Tibial artery (tissue), 4 donors: ENCODE measurements at regions not wholly inside any gene's neighbourhood (a gene's known extent, or its start where the extent isn't known, plus 50 kb on each side); places are given as distances from the start of the nearest gene placed in this dataset.

Source experiments
- DNase-seq, 2 donors: peaks; one replicate each; pipeline ENCODE4 v3.0.0-alpha.2; 2019
- H3K27ac ChIP-seq, 2 donors: fragments of 200-600 bp; sonication (generic) in 1 of 2; 1 replicate in 1 of 2; 2 replicates in 1 of 2; pipeline ENCODE4 v1.5.1; 2018 to 2019; ENCODE audit warnings: mild to moderate bottlenecking in 1 of 2
- H3K27me3 ChIP-seq, 2 donors: fragments of 200-600 bp; sonication (generic) in 1 of 2; one replicate each; pipeline versions ENCODE4 v1.5.1 to v1.6.0; 2016 to 2019
- H3K36me3 ChIP-seq, 3 donors: fragments of 200-600 bp; sonication (generic) in 2 of 3; one replicate each; pipeline ENCODE4 v1.5.1; 2016 to 2019; ENCODE audit warnings: mild to moderate bottlenecking in 2 of 3
- H3K4me1 ChIP-seq, 4 donors: fragments of 200-600 bp; sonication (generic) in 2 of 4; 1 replicate in 3 of 4; 2 replicates in 1 of 4; pipeline ENCODE4 v1.5.1; 2016 to 2019
- H3K4me3 ChIP-seq, 2 donors: fragments of 200-600 bp; sonication (generic) in 1 of 2; 1 replicate in 1 of 2; 2 replicates in 1 of 2; pipeline ENCODE4 v1.5.1; 2018 to 2019; ENCODE audit warnings: mild to moderate bottlenecking in 2 of 2
- H3K9me3 ChIP-seq, 3 donors: fragments of 200-600 bp; sonication (generic) in 1 of 3; one replicate each; pipeline ENCODE4 v1.5.1; 2016 to 2019
- CTCF ChIP-seq, 2 experiments: fragments of 200-600 bp in 1 of 2; fragments of 450-650 bp in 1 of 2; IDR thresholded peaks; one replicate each; pipeline ENCODE4 v1.5.1; 2017 to 2019; ENCODE audit warnings: antibody characterized with exemption in 2 of 2, mild to moderate bottlenecking in 1 of 2, moderate library complexity in 1 of 2
- intact Hi-C: fragments of 100-400 bp; cut with DNase I; formaldehyde crosslinking; loops from one replicate; pipeline ENCODE4 v1.15.0; 2023; ENCODE audit warnings: low total_unique reads

GRCh38 chr4:120526033-120526432 lies 396.5 kb downstream of the PRDM5 start:
- TF ChIP-seq CTCF (IDR thresholded peaks at IDR 0.05), result no peak
- intact Hi-C loops, result no loop called here
- no peaks in the 10 kb centered on the region for H3K36me3 ChIP-seq
- no peak overlapping the region for H3K27ac ChIP-seq
- no peaks in the 10 kb centered on the region for H3K27me3 ChIP-seq
- H3K4me1 ChIP-seq, result no peaks in the 10 kb centered on the region
- no peaks in the 10 kb centered on the region for H3K9me3 ChIP-seq
- DNase-seq, result no peak
- H3K4me3 ChIP-seq, result no peak overlapping the region

DNA sequence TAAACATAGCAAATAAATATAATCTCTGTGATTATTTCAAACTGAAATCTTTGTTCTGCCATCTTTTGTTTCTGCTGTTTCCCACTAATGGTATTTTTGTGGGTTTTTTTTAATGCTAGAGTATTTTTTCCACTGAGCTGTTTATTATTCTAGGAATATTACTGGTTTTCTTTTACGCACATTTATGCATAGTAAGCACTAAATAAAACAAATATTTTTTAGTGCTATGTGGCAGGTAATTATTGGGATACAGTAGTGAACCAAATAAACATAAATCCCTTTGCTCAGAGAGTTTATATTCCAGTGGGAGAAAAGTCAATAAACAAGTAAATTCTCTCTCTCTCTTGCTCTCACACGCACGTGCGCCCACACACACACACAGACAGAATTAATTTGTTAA lies 397.4 kb downstream of the PRDM5 start:
- no peak overlapping the region for H3K4me3 ChIP-seq
- H3K36me3 ChIP-seq, result no peaks in the 10 kb centered on the region
- H3K4me1 ChIP-seq, result no peaks in the 10 kb centered on the region
- DNase-seq, result no peak
- intact Hi-C loops, result no loop called here
- no peaks in the 10 kb centered on the region for H3K27me3 ChIP-seq
- no peak for TF ChIP-seq CTCF (IDR thresholded peaks at IDR 0.05)
- H3K9me3 ChIP-seq, result no peaks in the 10 kb centered on the region
- H3K27ac ChIP-seq, result no peak overlapping the region

GRCh38 chr4:120524237-120524636 lies 398.3 kb downstream of the PRDM5 start:
- no peaks in the 10 kb centered on the region for H3K27me3 ChIP-seq
- no peaks in the 10 kb centered on the region for H3K36me3 ChIP-seq
- no peak for TF ChIP-seq CTCF (IDR thresholded peaks at IDR 0.05)
- no peaks in the 10 kb centered on the region for H3K9me3 ChIP-seq
- no peak overlapping the region for H3K4me3 ChIP-seq
- no peak overlapping the region for H3K27ac ChIP-seq
- intact Hi-C loops, result no loop called here
- no peaks in the 10 kb centered on the region for H3K4me1 ChIP-seq
- no peak for DNase-seq

GRCh38 chr4:120520761-120521160 lies 401.8 kb downstream of the PRDM5 start:
- peaks cover 0 to 11% (median 0%) of the 10 kb centered on the region in 4 donors for H3K4me1 ChIP-seq
- H3K9me3 ChIP-seq, result no peaks in the 10 kb centered on the region
- no peak for DNase-seq
- H3K4me3 ChIP-seq, result no peak overlapping the region
- intact Hi-C loops, result no loop called here
- H3K36me3 ChIP-seq, result no peaks in the 10 kb centered on the region
- no peak overlapping the region for H3K27ac ChIP-seq
- TF ChIP-seq CTCF (IDR thresholded peaks at IDR 0.05), result no peak
- no peaks in the 10 kb centered on the region for H3K27me3 ChIP-seq

DNA sequence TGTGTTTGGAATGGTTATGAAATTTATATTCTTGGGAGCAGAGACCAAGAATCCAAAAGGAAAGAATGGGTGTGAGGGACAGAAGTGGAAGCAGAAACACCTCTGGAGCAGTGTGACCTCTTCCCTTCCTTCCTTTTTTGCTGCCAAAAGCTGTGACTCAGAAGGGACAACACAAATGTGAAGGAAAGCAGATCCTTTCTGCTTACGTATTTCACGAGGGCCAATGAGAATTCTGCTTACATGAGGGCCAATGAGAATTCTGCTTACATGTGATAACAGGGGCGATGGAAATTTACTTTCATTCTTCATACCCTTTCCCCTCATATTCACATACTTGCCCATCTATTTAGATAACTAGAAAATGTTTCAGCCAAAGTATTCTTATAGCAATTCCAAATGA lies 404.6 kb downstream of the PRDM5 start:
- no peaks in the 10 kb centered on the region for H3K9me3 ChIP-seq
- H3K27ac ChIP-seq, result peak overlapping the region in 1 of 2 donors; percentile 54
- H3K27me3 ChIP-seq, result no peaks in the 10 kb centered on the region
- intact Hi-C loops, result no loop called here
- peak overlapping the region; percentile 11 to 22 for H3K4me3 ChIP-seq
- peaks cover 0 to 11% (median 0%) of the 10 kb centered on the region in 4 donors for H3K4me1 ChIP-seq
- DNase-seq, result peak in 1 of 2 donors; percentile 24
- TF ChIP-seq CTCF (IDR thresholded peaks at IDR 0.05), result no peak
- no peaks in the 10 kb centered on the region for H3K36me3 ChIP-seq

GRCh38 chr4:120509719-120510118 lies 412.8 kb downstream of the PRDM5 start:
- DNase-seq, result no peak
- intact Hi-C loops, result no loop called here
- Histone ChIP-seq H3K27ac (no peak overlapping the region), H3K4me3 (no peak overlapping the region), H3K36me3 (no peaks in the 10 kb centered on the region), H3K4me1 (no peaks in the 10 kb centered on the region), H3K27me3 (no peaks in the 10 kb centered on the region), H3K9me3 (peaks cover 0 to 15% (median 0%) of the 10 kb centered on the region in 3 donors)
- TF ChIP-seq CTCF (IDR thresholded peaks at IDR 0.05), result no peak
